PC-3 (cell line): ENCODE measurements at regions not wholly inside any gene's neighbourhood (a gene's known extent, or its start where the extent isn't known, plus 50 kb on each side); places are given as distances from the start of the nearest gene placed in this dataset.
A peak's percentile ranks its signal among the peaks of the same experiment; 100 is the strongest.

ENCODE experiments used
- ATAC-seq: fragments of 200-7000 bp; cut with Tn5 transposase; 2 replicates; pipeline ENCODE4 v1.9.1; 2020; ENCODE audit warnings: mild to moderate bottlenecking, moderate library complexity
- BruUV-seq: library from RNA; stranded (reverse); fragments of 400-500 nt; replicated peaks from 2 replicates; lab custom pipeline; 2021; lab: Mats Ljungman, UMichigan
- CTCF ChIA-PET: fragments of 300-600 bp; sonication (Branson Sonifier 250); formaldehyde crosslinking; loops from one replicate; lab custom pipeline; 2022; ENCODE audit warnings: antibody characterized with exemption; lab: Charles Lee
- POLR2A ChIA-PET: fragments of 300-600 bp; sonication (Branson Sonifier 250); formaldehyde crosslinking; loops from one replicate; lab custom pipeline; 2022; ENCODE audit warnings: antibody characterized with exemption; ENCODE audit not compliant: unreplicated experiment; lab: Charles Lee
- DNase-seq: peaks from one replicate; pipeline ENCODE4 v3.0.0-alpha.2; 2015
- H2AFZ ChIP-seq: fragments of 300-600 bp; sonication (generic); 2 replicates; pipeline ENCODE4 v1.6.0; 2016; ENCODE audit warnings: antibody characterized with exemption, low read length
- H3F3A ChIP-seq: fragments of 300-600 bp; sonication (generic); one replicate; pipeline ENCODE4 v1.6.0; 2017; ENCODE audit warnings: antibody characterized with exemption, low read length, control low read depth, mild to moderate bottlenecking; ENCODE audit not compliant: unreplicated experiment
- H3K27ac ChIP-seq: fragments of 300-600 bp; sonication (generic); 2 replicates; pipeline ENCODE4 v1.5.1; 2016; ENCODE audit warnings: mild to moderate bottlenecking, low read length
- H3K27me3 ChIP-seq: fragments of 300-600 bp; sonication (generic); 2 replicates; pipeline ENCODE4 v1.6.1; 2016; ENCODE audit warnings: low read length, mixed read lengths
- H3K36me3 ChIP-seq: fragments of 300-600 bp; sonication (generic); 2 replicates; pipeline ENCODE4 v1.6.1; 2016; ENCODE audit warnings: low read depth, mixed run types, low read length, mixed read lengths
- H3K4me1 ChIP-seq: fragments of 300-600 bp; sonication (generic); 2 replicates; pipeline ENCODE4 v1.5.1; 2016; ENCODE audit warnings: low read length; ENCODE audit not compliant: insufficient read depth
- H3K4me2 ChIP-seq: fragments of 300-600 bp; sonication (generic); 2 replicates; pipeline ENCODE4 v1.6.0; 2016; ENCODE audit warnings: low read length
- H3K4me3 ChIP-seq: fragments of 300-600 bp; sonication (generic); 2 replicates; pipeline ENCODE4 v1.5.1; 2016; ENCODE audit warnings: mild to moderate bottlenecking, low read length, mixed read lengths
- H3K79me2 ChIP-seq: fragments of 300-600 bp; sonication (generic); 2 replicates; pipeline ENCODE4 v1.6.1; 2017; ENCODE audit warnings: low read length, mixed read lengths
- H3K9ac ChIP-seq: fragments of 300-600 bp; sonication (generic); 2 replicates; pipeline ENCODE4 v1.6.0; 2016; ENCODE audit warnings: mild to moderate bottlenecking, low read length
- H3K9me2 ChIP-seq: fragments of 300-600 bp; sonication (generic); replicated peaks from 2 replicates; pipeline ENCODE4 v1.6.1; 2016; ENCODE audit warnings: mixed run types, low read length, mixed read lengths
- H3K9me3 ChIP-seq: fragments of 300-600 bp; sonication (generic); 2 replicates; pipeline ENCODE4 v1.6.1; 2016; ENCODE audit warnings: low read length, mixed read lengths
- H4K20me1 ChIP-seq: fragments of 300-600 bp; sonication (generic); 2 replicates; pipeline ENCODE4 v1.6.1; 2016; ENCODE audit warnings: low read length, mixed read lengths
- EZH2 ChIP-seq: fragments of 300-600 bp; sonication (generic); IDR thresholded peaks from one replicate; pipeline ENCODE4 v1.6.1; 2017; ENCODE audit warnings: antibody characterized with exemption, mild to moderate bottlenecking, low read length; ENCODE audit not compliant: unreplicated experiment
- EZH2phosphoT487 ChIP-seq: fragments of 300-600 bp; sonication (generic); IDR thresholded peaks from 2 replicates; pipeline ENCODE4 v1.6.1; 2018; ENCODE audit warnings: mild to moderate bottlenecking, antibody characterized with exemption, low read length, borderline replicate concordance
- intact Hi-C: fragments of 100-400 bp; cut with micrococcal nuclease; formaldehyde crosslinking; loops from 2 replicates; pipeline ENCODE4 v1.9.0; 2023
- TF ChIP-seq, protein P1 (sequence below): fragments of 300-600 bp; sonication (generic); conservative IDR thresholded peaks from 2 replicates; pipeline ENCODE4 v1.5.1; 2017; ENCODE audit warnings: antibody characterized with exemption, low read depth, mild to moderate bottlenecking, low read length

DNA sequence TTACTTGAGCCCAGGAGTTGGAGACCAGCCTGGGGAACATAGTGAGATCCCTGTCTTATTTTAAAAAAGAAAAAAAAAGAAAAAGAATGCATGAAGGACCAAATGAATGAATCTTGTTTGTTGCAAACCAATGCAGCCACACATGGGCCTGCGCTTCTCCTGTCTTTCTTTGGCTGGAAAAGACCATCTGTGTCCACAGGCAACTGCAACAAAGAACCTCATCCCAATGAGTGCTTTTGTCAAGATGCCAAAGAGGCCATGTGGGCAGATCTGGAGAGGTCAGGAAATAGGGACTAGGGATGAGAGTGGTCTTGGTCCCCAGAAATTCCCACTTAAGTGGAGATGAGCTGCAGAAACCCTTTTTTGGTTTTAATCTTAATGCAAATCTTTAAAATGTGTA is 49.8 kb upstream of the DUSP5 start:
- no TSS peak for BruUV-seq
- Histone ChIP-seq H3K9me2 (no peaks in the 10 kb centered on the region), H3K27me3 (no peaks in the 10 kb centered on the region), H3K4me2 (no peak overlapping the region), H3K4me3 (no peak overlapping the region), H3K9ac (no peak overlapping the region), H3K79me2 (no peaks in the 10 kb centered on the region), H4K20me1 (no peaks in the 10 kb centered on the region), H3K4me1 (peaks cover 13% of the 10 kb centered on the region), H3K9me3 (no peaks in the 10 kb centered on the region), H3F3A (no peaks in the 10 kb centered on the region), H3K36me3 (no peaks in the 10 kb centered on the region), H2AFZ (no peak overlapping the region), H3K27ac (peak overlapping the region; percentile 58)
- ATAC-seq (no peak), DNase-seq (no peak)
- CTCF ChIA-PET = no interaction called here
- intact Hi-C loops = no loop called here
- TF ChIP-seq, protein P1, sequence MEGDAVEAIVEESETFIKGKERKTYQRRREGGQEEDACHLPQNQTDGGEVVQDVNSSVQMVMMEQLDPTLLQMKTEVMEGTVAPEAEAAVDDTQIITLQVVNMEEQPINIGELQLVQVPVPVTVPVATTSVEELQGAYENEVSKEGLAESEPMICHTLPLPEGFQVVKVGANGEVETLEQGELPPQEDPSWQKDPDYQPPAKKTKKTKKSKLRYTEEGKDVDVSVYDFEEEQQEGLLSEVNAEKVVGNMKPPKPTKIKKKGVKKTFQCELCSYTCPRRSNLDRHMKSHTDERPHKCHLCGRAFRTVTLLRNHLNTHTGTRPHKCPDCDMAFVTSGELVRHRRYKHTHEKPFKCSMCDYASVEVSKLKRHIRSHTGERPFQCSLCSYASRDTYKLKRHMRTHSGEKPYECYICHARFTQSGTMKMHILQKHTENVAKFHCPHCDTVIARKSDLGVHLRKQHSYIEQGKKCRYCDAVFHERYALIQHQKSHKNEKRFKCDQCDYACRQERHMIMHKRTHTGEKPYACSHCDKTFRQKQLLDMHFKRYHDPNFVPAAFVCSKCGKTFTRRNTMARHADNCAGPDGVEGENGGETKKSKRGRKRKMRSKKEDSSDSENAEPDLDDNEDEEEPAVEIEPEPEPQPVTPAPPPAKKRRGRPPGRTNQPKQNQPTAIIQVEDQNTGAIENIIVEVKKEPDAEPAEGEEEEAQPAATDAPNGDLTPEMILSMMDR = no peak
- no peak for TF ChIP-seq EZH2
- no peak for TF ChIP-seq EZH2phosphoT487
- POLR2A ChIA-PET = no interaction called here
